Activated CD4-positive, alpha-beta T cell treated with anti-CD3 and anti-CD28 coated beads, Interleukin-2, amount 50 U/mL, for 16 hours (primary cell): ENCODE measurements at regions not wholly inside any gene's neighbourhood (a gene's known extent, or its start where the extent isn't known, plus 50 kb on each side); places are given as distances from the start of the nearest gene placed in this dataset.
A peak's percentile ranks its signal among the peaks of the same experiment; 100 is the strongest.

ENCODE experiments used
- DNase-seq: peaks from one replicate; pipeline ENCODE4 v3.0.0-alpha.2; 2020

DNA sequence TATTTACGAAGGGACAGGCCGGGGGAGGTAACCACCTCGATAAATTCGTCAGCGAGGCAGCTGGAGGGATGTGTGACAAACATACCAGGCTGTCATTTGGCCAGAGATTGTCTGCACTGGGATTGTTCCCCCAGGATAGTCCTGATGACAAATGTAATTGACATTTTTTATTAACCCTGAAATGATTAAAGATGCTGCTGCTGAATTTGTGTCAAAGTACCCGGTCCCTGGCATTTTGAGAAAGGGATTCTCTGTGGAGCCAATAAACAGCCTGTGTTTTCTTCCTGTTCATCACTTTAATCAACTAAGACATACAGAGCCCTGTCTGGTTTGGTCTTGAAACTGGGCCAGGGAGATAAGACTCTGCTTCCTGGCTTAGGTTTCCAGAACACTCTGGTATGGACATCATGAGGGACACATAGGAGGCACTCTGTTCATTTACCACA is 117.6 kb downstream of the SLC25A47 start:
- DNase-seq, result no peak

DNA sequence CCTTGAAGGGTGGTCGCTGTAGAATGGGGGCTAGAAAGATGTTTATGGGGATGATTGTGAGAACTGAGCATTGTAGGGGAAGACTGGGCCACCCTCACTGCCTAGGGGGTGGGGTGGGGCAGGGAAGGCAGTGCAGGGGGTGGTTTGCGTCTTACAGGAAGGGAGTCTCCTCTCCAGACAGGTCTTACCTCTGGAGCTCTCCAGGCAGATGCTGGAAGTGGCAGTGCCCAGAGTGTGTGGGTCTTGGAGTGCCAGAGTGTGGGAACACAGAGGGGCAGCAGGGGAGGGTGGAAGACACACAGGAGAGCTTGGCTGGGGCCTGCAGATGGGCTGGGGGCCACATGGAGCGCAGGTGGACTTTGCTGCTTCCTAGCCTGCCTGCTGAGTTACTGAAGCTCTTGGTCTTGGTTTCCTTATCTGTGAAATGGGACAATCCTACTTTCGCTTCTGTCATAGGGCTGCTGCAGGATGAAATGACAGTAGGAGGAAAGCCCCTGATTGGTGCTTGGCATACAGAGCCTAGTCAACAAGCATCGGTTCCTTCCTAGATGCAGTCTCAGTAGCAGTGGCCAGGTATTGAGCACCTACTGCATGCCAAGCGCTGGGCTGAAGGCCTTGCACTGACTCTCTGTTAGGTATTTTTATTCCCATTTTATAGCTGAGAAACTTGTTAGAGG is 118.3 kb downstream of the SLC25A47 start:
- no peak for DNase-seq

GRCh38 chr14:100442036-100442435 is 118.9 kb downstream of the SLC25A47 start:
- no peak for DNase-seq

DNA sequence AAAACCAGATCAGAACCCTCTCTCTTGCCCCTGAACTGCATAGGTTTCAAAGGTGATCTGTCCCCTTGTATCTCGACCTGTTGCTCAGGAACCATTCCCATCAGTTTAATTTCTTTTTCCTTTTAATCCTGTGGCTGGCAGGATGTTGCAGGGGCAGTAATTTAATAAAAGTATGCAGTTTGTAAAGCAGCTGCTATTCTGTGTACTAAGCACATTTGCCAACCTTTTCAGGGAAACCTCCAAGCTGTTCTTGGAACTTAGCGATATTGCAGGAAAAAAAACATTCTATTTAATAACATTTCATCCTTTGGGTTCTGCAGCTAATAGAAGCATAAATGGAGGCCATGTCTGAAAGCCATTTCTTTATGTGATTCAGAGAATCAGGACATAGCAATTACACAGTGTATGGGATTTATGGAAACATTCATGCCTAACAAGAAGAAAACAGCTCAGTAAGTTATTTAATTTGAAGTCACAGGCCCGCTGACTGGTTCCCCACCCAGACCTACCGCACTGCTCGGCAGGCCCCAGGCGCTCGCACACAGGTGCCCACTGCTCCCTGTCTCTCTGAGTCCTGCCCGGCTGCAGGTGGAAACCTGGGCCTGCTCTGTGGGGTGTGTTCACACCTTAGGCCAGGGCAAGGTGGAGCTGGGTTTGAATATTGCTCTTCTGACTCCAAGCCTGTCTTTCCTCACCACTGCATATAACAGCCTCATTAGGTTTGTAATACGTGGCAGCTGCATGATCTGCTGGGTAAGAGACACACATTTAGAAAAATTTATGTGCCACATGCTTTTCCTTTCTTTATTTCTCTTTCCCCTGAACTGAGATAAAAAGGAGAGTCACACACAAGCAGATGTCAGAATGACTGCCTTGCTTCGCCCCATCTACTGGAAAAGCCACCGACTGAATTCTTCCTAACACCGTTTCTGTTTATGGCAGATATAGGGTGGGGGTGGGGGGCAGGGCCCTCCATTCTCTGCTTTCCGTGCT is 119.7 kb downstream of the SLC25A47 start:
- no peak for DNase-seq

GRCh38 chr14:100443603-100444002 is 120.5 kb downstream of the SLC25A47 start:
- no peak for DNase-seq

DNA sequence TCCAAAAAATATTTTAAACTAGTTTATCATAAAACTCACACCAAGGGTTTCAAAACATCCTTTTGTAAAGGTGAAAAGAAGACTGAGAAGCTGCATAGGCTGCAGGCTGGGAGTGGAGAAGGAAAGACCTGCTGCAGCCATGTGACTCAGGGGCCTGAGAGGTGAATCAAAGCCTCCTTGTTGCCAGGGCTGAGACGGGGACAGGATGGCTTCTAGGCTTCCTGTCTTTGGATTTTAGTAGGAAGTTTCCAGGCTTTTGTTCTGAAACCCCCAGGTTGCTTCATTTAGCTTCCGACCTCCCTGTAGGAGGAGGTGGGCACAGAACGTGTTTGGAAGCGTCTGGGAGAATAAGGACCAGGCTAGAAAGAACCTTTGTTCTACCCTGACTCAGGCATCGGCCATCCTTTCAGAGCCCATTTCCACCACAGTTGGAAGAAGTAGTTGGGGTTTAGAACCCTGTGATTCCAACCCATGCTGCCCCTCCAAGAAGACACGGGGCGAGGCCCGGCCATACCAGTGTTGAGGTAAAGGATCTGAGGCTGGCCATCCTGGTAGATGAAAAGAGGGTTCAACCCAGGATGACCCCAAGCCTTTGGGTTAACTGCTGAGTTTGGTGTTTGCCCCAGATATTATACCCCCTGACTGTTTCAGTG is 122.4 kb downstream of the SLC25A47 start:
- no peak for DNase-seq

- peak; percentile 69 for DNase-seq
These were observed 123.4 kb downstream of the SLC25A47 start for GRCh38 chr14:100446572-100446971.

DNA sequence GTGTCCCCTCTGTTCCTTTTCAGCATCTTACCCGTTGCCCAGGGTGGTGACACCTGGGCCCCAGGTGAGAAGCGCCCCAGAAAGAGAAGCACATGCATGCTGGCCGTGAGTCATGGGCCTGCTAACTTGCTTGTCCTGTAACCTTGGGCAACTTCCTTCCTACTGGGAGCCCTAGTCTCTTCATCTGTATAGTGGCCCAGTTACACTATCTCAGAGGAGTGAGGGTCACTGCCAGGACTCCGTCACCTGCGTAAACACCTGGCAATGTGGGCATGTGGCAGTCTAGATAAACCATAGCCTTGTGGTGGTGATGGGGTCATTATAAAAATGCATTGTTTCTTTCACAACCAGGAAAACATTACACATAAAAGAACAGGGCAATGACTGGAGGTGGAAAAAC is 125.2 kb downstream of the SLC25A47 start:
- DNase-seq, result no peak

DNA sequence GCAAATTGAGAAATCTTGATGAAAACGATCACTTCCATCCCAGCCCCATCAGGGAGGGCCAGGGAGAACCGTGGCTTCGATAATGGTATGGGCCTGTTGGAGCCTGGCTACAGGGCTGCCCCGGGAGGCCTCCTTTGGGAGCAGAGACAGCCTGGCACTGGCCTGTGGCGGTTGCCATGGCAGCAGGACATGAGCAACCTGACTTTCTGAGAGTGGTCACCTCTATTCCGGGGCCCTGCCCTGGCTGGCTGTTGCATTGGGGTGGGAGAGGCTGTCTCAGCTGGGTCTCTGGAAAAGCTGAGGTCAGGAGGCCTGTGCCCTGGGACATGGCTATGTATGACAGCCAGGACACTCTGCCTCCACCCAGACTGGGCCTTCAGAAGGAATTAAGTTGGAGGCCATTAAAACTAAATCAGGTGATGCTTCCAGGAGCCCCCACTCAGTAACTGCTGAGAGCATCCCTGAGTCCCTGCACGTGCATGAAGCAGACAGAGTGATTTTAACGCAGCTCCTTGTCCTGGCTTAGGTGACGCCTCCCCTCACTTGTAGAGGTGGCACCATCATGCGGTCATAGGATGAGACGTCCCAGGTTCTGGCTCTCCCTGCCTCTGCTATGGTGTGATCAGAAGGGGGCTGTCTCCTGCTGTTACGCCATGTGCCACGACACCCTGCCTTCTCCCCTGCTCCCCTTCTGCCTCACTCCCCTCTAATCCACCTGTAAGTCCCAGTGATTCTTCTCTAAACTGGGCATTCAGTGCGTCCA is 126.3 kb downstream of the SLC25A47 start:
- DNase-seq, result no peak

GRCh38 chr14:100450049-100450448 is 126.9 kb downstream of the SLC25A47 start:
- no peak for DNase-seq

GRCh38 chr14:100450736-100451135 is 127.6 kb downstream of the SLC25A47 start:
- no peak for DNase-seq

GRCh38 chr14:100451264-100451663 is 128.1 kb downstream of the SLC25A47 start:
- no peak for DNase-seq

DNA sequence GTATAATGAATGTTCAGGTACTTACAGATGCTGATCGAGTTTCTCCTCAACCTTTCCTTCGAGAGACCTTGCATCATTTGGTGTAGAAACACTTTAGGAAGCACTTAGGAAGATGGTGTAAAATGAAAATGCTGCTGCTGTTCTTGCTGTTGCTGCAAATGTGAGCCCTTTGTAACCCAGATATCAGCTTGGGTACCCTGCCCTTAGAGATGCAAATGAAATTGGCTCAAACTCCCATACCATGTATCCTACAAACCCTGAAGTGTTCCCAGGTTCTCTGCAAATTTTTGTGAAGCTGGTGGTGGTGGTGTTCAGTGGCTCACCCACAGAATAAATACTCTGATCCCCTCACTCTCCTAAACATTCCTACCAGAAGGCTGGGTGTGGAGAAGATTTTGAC is 130.8 kb downstream of the SLC25A47 start:
- DNase-seq, result no peak

DNA sequence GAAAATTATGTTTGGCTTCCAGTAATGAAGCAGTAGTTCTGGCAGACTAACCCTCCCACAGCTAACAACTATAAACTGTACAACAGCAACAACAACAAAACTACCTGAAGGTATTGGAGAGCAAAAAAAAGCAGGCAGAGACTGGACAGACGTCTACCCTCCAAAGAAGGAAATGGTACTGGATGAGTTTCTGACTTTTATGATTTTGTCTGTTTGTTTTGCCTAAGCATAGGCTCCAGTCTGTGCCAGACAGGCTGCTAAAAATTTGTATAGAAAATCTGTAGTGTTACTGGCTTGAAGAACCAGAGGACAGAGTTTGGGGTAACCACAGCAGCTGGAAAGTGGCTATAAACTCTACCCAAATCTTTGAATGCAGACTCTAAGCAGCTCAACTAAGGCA is 131.3 kb downstream of the SLC25A47 start:
- no peak for DNase-seq

- no peak for DNase-seq
These were observed 123.3 kb downstream of the BEGAIN start for GRCh38 chr14:100463937-100464336.

- DNase-seq, result no peak
These were observed 120.9 kb downstream of the BEGAIN start for GRCh38 chr14:100466111-100466856.

DNA sequence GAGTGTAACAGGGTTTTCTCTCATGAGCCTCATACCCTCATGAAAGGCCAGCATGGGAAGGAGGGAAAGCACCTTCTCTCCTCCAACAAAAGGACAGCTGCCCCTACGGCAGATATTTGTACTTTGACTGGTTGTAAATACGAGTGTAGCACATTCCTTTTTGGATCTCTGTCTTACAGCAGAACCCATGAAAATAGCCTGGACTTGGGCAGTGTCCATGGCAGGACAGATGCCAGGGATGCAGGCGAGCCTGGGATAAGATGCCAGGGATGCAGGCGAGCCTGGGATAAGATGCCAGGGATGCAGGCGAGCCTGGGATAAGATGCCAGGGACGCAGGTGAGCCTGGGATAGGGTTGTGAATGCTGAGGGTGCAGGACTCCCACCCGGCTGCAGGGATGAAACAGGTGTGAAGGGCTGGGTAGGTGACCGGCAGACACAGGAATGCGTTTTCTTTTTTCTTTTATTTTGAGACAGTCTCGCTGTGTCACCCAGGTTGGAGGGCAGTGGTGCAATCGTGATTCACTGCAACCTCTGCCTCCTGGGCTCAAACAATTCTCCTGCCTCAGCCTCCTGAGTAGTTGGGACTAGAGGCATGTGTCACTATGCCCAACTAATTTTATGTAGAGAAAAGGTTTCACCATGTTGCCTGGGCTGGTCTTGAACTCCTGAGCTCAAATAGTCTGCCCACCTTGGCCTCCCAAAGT is 120.0 kb downstream of the BEGAIN start:
- no peak for DNase-seq

DNA sequence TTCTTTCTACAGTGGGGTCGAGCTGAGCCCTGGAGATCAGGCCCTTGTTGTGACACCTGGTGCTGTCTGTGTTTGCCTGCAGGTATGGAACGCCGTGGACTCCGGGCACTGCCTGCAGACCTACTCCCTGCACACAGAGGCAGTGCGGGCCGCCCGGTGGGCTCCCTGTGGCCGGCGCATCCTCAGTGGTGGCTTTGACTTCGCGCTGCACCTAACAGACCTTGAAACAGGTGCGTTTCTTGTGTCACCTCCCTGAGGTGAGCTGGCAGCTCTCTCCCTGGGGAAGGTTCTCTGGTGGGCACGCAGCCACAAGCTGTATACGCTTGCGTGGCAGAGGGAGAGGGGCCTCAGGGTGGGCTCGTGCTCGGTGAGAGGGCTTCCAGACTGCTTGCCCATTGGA is 119.3 kb downstream of the BEGAIN start:
- DNase-seq, result no peak

DNA sequence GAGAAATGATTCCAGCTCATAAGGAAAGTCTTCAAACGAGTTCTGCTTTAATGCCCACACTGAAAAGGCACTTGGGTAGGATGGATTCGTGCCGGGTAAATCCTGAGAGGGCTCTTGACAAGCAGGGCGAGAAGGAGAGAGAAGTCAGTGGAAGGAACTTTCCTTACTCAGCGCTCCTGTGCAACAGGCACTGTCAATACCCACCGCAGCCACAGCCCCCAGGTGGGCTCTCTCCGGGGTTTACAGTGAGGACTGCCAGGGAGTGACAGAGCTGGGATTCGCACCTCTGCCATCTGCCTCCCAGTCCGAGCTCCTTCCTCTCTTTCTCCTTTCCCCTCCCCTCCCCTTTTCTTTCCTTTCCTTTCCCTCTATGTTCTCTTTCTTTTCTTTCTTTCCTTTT is 118.7 kb downstream of the BEGAIN start:
- no peak for DNase-seq

GRCh38 chr14:100469632-100470522 is 117.3 kb downstream of the BEGAIN start:
- no peak for DNase-seq
